HUES6 (cell line): ENCODE measurements at regions not wholly inside any gene's neighbourhood (a gene's known extent, or its start where the extent isn't known, plus 50 kb on each side); places are given as distances from the start of the nearest gene placed in this dataset.

Experiments used
- H3K27ac ChIP-seq: 2 replicates; pipeline ENCODE4 v1.7.0; 2013; ENCODE audit warnings: low read depth, mild to moderate bottlenecking, low read length, inconsistent platforms
- H3K27me3 ChIP-seq: 2 replicates; pipeline ENCODE4 v1.6.1; 2013; ENCODE audit warnings: low read length; ENCODE audit not compliant: control insufficient read depth, insufficient read depth
- H3K36me3 ChIP-seq: 2 replicates; pipeline ENCODE4 v1.6.1; 2013; ENCODE audit warnings: low read length; ENCODE audit not compliant: control insufficient read depth, insufficient read depth
- H3K4me1 ChIP-seq: 2 replicates; pipeline ENCODE4 v1.6.1; 2013; ENCODE audit warnings: low read length; ENCODE audit not compliant: control insufficient read depth, insufficient read depth
- H3K4me3 ChIP-seq: 2 replicates; pipeline ENCODE4 v1.5.1; 2013; ENCODE audit warnings: low read depth, low read length
- H3K9ac ChIP-seq: one replicate; pipeline ENCODE4 v1.6.1; 2013; ENCODE audit warnings: mild to moderate bottlenecking, low read length
- H3K9me3 ChIP-seq: 2 replicates; pipeline ENCODE4 v1.6.1; 2013; ENCODE audit warnings: low read depth, low read length; ENCODE audit not compliant: control insufficient read depth, insufficient read depth

DNA sequence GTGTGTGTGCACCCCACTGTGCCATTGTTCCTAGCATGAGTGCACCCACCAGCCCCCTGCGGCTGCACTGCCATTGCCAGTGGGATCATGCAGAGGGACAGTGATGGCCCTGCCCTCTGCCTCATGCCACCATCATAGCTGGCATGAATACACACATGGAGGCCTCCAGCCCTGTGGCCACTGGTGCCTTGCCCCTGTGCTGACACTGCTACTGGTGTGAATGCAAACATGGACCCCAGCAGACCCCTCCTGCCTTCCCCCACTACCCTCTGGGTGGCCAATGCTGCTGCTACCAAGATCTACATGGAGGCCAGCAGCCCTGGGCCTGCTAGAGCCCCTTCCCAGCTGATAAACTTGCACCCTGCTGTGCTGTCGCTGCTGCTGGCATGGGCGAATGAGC, 995.5 kb upstream of the GOT2 start:
- no peaks in the 10 kb centered on the region for H3K27me3 ChIP-seq
- 0 out of 2 replicates have a peak, but pooled peaks cover 4% of the 10 kb centered on the region for H3K9me3 ChIP-seq

DNA sequence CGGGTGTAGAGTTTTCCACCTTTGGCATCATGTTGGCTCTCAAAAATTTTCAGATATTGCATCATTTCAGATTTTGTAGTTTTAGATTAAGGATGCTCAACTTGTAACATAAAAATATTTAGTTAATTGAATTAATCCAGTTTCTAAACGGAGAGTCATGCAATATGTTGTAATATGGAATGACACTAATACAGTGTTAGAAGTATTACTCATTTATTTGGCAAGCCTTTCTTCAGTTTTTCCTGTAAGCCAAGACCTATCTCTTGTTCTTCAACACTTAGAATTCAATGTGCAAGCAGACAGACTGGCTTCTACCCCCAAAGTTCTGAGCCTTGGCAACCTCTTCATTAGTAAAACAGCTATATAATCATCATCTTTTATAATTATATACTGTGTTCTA, 985.0 kb upstream of the GOT2 start:
- no peaks in the 10 kb centered on the region for H3K9me3 ChIP-seq
- H3K4me1 ChIP-seq = no peaks in the 10 kb centered on the region
- no peak overlapping the region for H3K4me3 ChIP-seq
- H3K9ac ChIP-seq = no peak overlapping the region
- H3K27ac ChIP-seq = no peak overlapping the region
- no peaks in the 10 kb centered on the region for H3K27me3 ChIP-seq
- no peaks in the 10 kb centered on the region for H3K36me3 ChIP-seq

More for the DNA sequence above, 995.5 kb upstream of the GOT2 start:
- H3K36me3 ChIP-seq = no peaks in the 10 kb centered on the region
- no peaks in the 10 kb centered on the region for H3K4me1 ChIP-seq
- no peak overlapping the region for H3K27ac ChIP-seq
- H3K4me3 ChIP-seq = no peak overlapping the region
- H3K9ac ChIP-seq = no peak overlapping the region

DNA sequence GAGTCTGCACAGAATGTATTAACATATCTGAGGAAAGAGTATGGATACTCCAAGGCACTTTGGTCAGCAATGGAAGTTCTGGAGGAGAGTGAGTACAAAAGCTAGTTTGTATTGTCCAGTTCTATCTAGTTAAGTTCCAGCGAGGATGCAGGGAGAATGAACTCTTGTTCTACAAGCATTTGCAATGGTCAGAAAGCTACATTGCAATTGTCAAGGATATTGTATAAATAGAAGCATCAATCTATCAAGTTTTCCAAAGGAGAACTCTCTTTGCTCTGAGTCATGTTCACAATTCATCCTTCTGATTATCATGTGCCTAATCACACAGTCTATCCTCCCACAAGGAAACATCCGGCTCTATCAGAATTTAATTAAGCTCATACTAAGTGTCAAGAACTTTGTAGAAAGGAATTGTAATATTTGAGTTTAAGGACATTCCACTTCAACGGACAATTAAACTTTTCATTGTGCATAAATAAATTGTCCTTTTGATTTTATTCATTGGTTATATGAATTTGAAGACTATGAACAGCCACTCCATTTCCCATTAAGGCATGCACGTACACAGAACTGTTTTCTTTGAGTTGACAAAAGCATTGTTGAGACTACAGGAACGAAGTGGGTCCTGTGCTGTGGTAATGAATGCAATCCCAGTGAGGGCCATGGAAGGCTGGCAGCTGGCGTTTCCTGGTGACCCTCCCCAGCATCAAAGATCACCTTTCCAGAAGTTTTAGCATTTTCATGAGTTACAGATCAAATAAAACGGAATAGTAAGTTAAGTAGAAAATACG, 973.5 kb upstream of the GOT2 start:
- Histone ChIP-seq H3K9ac (no peak overlapping the region), H3K4me1 (no peaks in the 10 kb centered on the region), H3K4me3 (no peak overlapping the region), H3K9me3 (no peaks in the 10 kb centered on the region), H3K27ac (no peak overlapping the region), H3K27me3 (no peaks in the 10 kb centered on the region), H3K36me3 (no peaks in the 10 kb centered on the region)

DNA sequence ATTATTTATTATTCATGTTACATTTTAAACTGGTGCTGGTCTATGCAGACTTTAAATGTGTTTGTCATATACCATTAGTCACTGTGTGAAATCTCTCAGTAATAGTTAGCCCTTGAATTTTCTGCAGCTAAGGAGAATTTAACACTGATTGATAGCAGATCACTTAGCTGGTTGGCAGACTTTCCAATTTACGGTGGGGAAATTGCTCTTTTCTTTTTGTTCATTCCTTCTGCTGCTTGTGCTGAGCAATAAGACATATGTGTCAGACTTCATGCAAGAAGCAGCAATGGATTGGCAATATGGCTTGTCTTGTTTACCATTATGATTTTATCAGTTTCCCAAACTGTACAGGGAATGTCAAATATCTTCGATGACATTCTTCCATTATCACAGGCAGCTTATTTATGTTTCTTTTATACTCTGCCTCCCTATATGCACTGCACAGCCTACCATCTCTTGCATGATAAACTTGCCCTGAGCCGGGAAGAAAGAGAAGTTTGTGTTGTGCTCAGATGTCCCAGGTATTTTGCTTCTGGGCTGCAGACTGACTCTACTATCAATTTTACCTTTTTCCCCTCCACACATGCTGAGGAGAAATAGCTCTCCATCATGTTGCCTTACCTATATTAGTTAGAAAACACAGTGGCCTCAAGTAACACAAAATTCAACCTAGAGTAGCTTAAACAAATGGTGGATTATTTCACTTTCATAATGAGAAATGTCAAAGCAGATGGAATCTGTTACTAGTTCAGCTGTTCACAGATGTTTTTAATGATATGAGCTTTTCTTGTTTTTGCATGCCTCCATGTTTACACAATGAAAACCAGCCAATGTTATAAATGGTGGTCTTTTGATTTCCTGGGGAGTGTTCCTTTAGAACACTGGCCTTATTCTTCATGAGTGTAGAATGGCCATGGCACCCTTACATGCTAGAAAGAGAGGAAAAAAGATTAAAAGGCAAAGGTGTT, 968.1 kb upstream of the GOT2 start:
- no peak overlapping the region for H3K9ac ChIP-seq
- no peak overlapping the region for H3K4me3 ChIP-seq
- H3K9me3 ChIP-seq = no peaks in the 10 kb centered on the region
- no peaks in the 10 kb centered on the region for H3K36me3 ChIP-seq
- no peak overlapping the region for H3K27ac ChIP-seq
- H3K4me1 ChIP-seq = no peaks in the 10 kb centered on the region
- no peaks in the 10 kb centered on the region for H3K27me3 ChIP-seq

DNA sequence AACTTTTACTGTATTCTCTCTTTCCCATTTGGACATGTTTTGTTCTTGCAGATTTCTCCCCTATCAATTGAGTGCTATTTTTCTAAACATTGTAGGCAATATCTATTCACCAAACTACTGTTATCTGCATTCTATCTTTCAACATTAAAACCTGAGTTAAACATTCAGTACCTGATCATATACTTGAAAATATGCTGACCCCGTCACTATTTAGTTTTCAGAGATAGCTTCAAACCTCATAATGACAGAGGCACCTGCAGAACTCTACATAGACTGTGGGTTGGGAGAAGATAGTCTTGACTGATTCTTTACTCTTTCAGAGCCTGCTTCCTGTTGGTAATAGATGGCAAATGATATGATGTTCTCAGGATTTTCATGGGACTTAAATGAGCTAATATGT, 965.7 kb upstream of the GOT2 start:
- no peak overlapping the region for H3K27ac ChIP-seq
- H3K27me3 ChIP-seq = no peaks in the 10 kb centered on the region
- H3K36me3 ChIP-seq = no peaks in the 10 kb centered on the region
- H3K4me1 ChIP-seq = no peaks in the 10 kb centered on the region
- H3K4me3 ChIP-seq = no peak overlapping the region
- H3K9ac ChIP-seq = no peak overlapping the region
- no peaks in the 10 kb centered on the region for H3K9me3 ChIP-seq

DNA sequence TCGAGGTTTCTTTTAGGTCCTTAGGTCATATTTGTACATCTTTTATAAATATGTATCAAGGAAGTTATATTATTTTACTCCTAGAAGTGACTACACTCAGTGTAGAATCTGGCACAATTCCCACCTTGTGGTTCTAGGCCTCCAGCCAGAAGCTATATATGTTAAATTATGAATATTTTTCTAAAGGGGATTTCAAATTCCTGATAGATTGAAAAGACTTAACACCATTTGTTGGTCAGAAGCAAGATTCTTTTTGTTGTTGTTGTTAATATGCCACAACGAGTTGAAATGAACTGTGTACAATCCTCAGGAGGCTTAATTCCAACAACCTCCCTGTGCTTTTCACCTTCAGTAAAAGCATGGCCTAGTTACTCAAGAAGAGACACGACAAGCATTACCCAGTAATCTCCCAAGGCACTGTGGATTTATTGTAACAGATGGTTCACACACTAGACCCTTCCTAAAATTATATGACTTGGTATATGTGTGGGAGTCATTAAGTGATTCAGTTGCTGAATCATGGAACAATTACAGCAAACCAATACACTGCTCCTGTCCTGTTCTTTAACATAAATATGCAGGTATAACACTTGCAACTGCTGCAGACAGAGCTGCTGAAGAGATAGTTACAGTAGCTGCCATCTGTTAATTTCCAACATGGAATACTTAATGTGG, 964.4 kb upstream of the GOT2 start:
- Histone ChIP-seq H3K4me1 (no peaks in the 10 kb centered on the region), H3K27me3 (no peaks in the 10 kb centered on the region), H3K36me3 (no peaks in the 10 kb centered on the region), H3K4me3 (no peak overlapping the region), H3K9ac (no peak overlapping the region), H3K27ac (no peak overlapping the region), H3K9me3 (no peaks in the 10 kb centered on the region)

DNA sequence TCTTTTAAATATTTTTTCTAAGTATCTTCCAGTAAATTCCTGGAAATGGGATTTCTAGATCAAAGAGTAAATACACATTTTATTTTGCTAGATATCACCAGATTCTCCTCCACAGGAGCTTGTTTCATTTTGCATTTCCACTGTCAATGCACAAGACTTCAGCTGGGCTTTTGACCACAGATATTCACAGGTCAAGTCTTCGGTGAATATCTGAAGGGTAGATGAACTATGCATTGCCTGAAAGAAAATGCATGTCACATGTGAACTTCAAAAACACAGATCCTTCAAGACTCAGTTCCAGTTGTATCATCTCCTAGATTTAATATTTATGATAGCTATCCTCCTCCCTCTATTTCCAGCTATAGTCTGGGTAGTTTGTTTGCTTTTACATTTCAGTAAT, 963.6 kb upstream of the GOT2 start:
- H3K9me3 ChIP-seq = no peaks in the 10 kb centered on the region
- no peaks in the 10 kb centered on the region for H3K36me3 ChIP-seq
- H3K4me3 ChIP-seq = no peak overlapping the region
- H3K4me1 ChIP-seq = no peaks in the 10 kb centered on the region
- H3K9ac ChIP-seq = no peak overlapping the region
- no peak overlapping the region for H3K27ac ChIP-seq
- H3K27me3 ChIP-seq = no peaks in the 10 kb centered on the region

DNA sequence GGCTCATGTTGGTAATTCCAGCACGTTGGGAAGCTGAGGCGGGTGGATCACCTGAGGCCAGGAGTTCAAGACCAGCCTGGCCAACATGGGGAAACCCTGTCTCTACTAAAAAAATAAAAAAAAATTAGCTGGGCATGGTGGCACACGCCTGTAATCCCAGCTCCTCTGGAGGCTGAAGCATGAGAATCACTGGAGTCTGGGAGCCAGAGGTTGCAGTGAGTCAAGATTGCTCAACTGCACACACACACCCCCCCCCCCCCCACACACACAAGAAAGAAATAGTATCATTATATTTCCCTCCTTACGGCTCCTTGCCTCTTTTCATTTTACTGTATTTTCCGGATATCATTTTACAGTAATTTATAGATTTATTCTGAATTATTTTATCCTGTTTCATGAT, 963.1 kb upstream of the GOT2 start:
- Histone ChIP-seq H3K9me3 (no peaks in the 10 kb centered on the region), H3K36me3 (no peaks in the 10 kb centered on the region), H3K27me3 (no peaks in the 10 kb centered on the region), H3K9ac (no peak overlapping the region), H3K27ac (no peak overlapping the region), H3K4me1 (no peaks in the 10 kb centered on the region), H3K4me3 (no peak overlapping the region)

DNA sequence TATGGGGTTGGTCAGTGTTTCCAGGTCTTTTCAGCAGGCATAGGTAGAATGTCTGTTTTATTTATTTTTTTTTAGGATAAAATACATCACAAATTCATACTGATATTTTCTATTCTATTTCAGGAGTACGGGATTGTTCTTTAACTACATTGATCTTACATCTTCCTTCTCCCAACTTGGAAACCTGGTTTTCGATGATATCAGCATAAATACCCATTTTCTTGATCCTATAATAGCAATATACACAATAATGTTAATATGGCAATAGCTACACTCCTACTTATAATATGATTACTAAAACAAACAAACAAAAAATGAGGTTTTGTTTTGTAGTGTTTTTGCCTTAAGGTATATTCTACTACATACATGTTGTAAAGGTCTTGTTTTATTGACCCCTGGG, 962.4 kb upstream of the GOT2 start:
- Histone ChIP-seq H3K4me3 (no peak overlapping the region), H3K36me3 (no peaks in the 10 kb centered on the region), H3K4me1 (no peaks in the 10 kb centered on the region), H3K9ac (no peak overlapping the region), H3K27ac (no peak overlapping the region), H3K27me3 (no peaks in the 10 kb centered on the region), H3K9me3 (no peaks in the 10 kb centered on the region)

DNA sequence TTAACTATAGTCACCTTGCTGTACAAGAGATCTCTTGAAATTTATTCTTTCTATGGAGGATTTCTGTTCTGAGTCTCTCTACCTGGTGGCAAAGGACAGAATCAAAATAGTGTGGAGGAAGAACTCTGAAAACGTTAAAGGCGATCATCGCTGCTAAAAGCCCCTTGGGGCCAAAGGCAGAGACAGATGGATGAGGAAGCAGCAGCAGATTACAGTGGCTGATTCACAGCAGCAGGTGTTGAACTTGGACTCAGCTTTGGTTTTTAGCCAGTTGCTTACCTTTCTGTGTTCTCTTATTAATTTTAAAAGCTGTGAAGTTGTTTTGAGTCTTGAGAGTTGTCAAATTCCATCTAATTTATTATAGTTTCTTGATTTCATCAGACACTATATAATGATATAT, 956.1 kb upstream of the GOT2 start:
- H3K4me3 ChIP-seq = no peak overlapping the region
- peaks cover 8% of the 10 kb centered on the region for H3K4me1 ChIP-seq
- peaks cover 21% of the 10 kb centered on the region for H3K9me3 ChIP-seq
- H3K27ac ChIP-seq = no peak overlapping the region
- no peaks in the 10 kb centered on the region for H3K27me3 ChIP-seq
- H3K9ac ChIP-seq = no peak overlapping the region
- H3K36me3 ChIP-seq = no peaks in the 10 kb centered on the region

DNA sequence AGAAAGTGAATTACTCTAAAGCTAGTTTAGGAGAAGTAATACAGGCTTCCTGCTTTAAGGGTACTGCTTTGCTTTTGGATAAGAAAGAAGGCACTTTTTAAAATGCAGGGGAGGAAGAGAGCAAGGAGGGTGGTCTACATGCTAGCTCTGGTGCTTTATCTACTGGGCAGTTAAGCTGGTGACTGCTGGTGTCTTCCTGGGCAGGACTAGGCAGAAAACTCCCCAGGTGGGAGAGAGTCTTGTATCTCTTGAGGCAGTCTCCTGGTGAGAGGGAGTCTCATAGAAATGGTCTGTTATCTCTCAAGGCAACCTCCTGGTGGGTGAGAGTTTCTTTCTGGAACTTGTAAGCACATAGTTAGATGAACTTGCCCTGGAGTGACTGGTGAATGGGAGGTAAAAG, 953.9 kb upstream of the GOT2 start:
- no peak overlapping the region for H3K4me3 ChIP-seq
- no peaks in the 10 kb centered on the region for H3K36me3 ChIP-seq
- no peak overlapping the region for H3K9ac ChIP-seq
- no peaks in the 10 kb centered on the region for H3K27me3 ChIP-seq
- peaks cover 8% of the 10 kb centered on the region for H3K4me1 ChIP-seq
- peaks cover 36% of the 10 kb centered on the region for H3K9me3 ChIP-seq
- no peak overlapping the region for H3K27ac ChIP-seq
